ENCODE measurements at regions not wholly inside any gene's neighbourhood (a gene's known extent, or its start where the extent isn't known, plus 50 kb on each side); places are given as distances from the start of the nearest gene placed in this dataset.

GRCh38 chr1:5571438-5571837 is 420.8 kb downstream of the NPHP4 start:
- in situ Hi-C loops (cut with MboI; ENCODE audit: low pct_unique_long_range_greater_than_20kb in 2 of 9, low sequenced_read_pairs in 9 of 9, unreplicated experiment in 9 of 9), result no loop called here
- WGBS, 10 experiments, result 55 to 100% (median 75%) methylated on average over 1 to 4 of the region's 5 CpGs; no CpG with 5 or more reads in 6 of the 10 experiments
- H3K4me3 ChIP-seq, result no peak overlapping the region
- no peaks in the 10 kb centered on the region for H3K4me1 ChIP-seq (replicated peaks in 1 of 2)
- no peak overlapping the region for H3K27ac ChIP-seq
- ATAC-seq (replicated peaks in 6 of 8), result no peak

- ATAC-seq (replicated peaks in 6 of 8), result no peak
- in situ Hi-C loops (cut with MboI; ENCODE audit: low pct_unique_long_range_greater_than_20kb in 2 of 9, low sequenced_read_pairs in 9 of 9, unreplicated experiment in 9 of 9), result no loop called here
- H3K4me1 ChIP-seq (replicated peaks in 1 of 2), result no peaks in the 10 kb centered on the region
- 0 to 55% (median 25%) methylated on average over 1 to 2 of the region's 2 CpGs; no CpG with 5 or more reads in 1 of the 10 experiments for WGBS, 10 experiments
- H3K4me3 ChIP-seq, result no peak overlapping the region
- no peak overlapping the region for H3K27ac ChIP-seq
These were observed 421.3 kb downstream of the NPHP4 start for GRCh38 chr1:5570931-5571330.

- 0 to 67% (median 25%) methylated on average over 2 to 6 of the region's 6 CpGs; no CpG with 5 or more reads in 1 of the 10 experiments for WGBS, 10 experiments
- Histone ChIP-seq H3K4me3 (no peak overlapping the region), H3K27ac (no peak overlapping the region), H3K4me1 (replicated peaks in 1 of 2) (no peaks in the 10 kb centered on the region)
- in situ Hi-C loops (cut with MboI; ENCODE audit: low pct_unique_long_range_greater_than_20kb in 2 of 9, low sequenced_read_pairs in 9 of 9, unreplicated experiment in 9 of 9), result no loop called here
- ATAC-seq (replicated peaks in 6 of 8), result no peak
These were observed 423.9 kb downstream of the NPHP4 start for GRCh38 chr1:5568321-5568720.

- 0 to 53% (median 32%) methylated on average over 2 to 3 of the region's 3 CpGs; no CpG with 5 or more reads in 1 of the 10 experiments for WGBS, 10 experiments
These were observed 424.4 kb downstream of the NPHP4 start for GRCh38 chr1:5567839-5568238.

GRCh38 chr1:5566924-5567323 is 425.3 kb downstream of the NPHP4 start:
- Histone ChIP-seq H3K4me1 (replicated peaks in 1 of 2) (no peaks in the 10 kb centered on the region), H3K4me3 (no peak overlapping the region), H3K27ac (no peak overlapping the region)
- in situ Hi-C loops (cut with MboI; ENCODE audit: low pct_unique_long_range_greater_than_20kb in 2 of 9, low sequenced_read_pairs in 9 of 9, unreplicated experiment in 9 of 9), result no loop called here
- no peak for ATAC-seq (replicated peaks in 6 of 8)
- WGBS, 10 experiments, result 14 to 80% (median 48%) methylated on average over 1 to 4 of the region's 4 CpGs; no CpG with 5 or more reads in 5 of the 10 experiments

More at GRCh38 chr1:5567839-5568238, 424.4 kb downstream of the NPHP4 start:
- in situ Hi-C loops (cut with MboI; ENCODE audit: low pct_unique_long_range_greater_than_20kb in 2 of 9, low sequenced_read_pairs in 9 of 9, unreplicated experiment in 9 of 9), result no loop called here
- no peak overlapping the region for H3K4me3 ChIP-seq
- ATAC-seq (replicated peaks in 6 of 8), result no peak
- H3K4me1 ChIP-seq (replicated peaks in 1 of 2), result no peaks in the 10 kb centered on the region
- no peak overlapping the region for H3K27ac ChIP-seq

GRCh38 chr1:5565281-5566125 is 426.7 kb downstream of the NPHP4 start:
- in situ Hi-C loops (cut with MboI; ENCODE audit: low pct_unique_long_range_greater_than_20kb in 2 of 9, low sequenced_read_pairs in 9 of 9, unreplicated experiment in 9 of 9), result no loop called here
- Histone ChIP-seq H3K4me1 (replicated peaks in 1 of 2) (no peaks in the 10 kb centered on the region), H3K27ac (no peak overlapping the region), H3K4me3 (no peak overlapping the region)
- ATAC-seq (replicated peaks in 6 of 8), result no peak
- 4 to 49% (median 24%) methylated on average over 2 to 15 of the region's 19 CpGs; no CpG with 5 or more reads in 1 of the 10 experiments for WGBS, 10 experiments

GRCh38 chr1:5564578-5565257 is 427.5 kb downstream of the NPHP4 start:
- in situ Hi-C loops (cut with MboI; ENCODE audit: low pct_unique_long_range_greater_than_20kb in 2 of 9, low sequenced_read_pairs in 9 of 9, unreplicated experiment in 9 of 9), result no loop called here
- no peak for ATAC-seq (replicated peaks in 6 of 8)
- Histone ChIP-seq H3K27ac (no peak overlapping the region), H3K4me3 (no peak overlapping the region), H3K4me1 (replicated peaks in 1 of 2) (no peaks in the 10 kb centered on the region)
- 0 to 77% (median 56%) methylated on average over 1 to 9 of the region's 10 CpGs; no CpG with 5 or more reads in 2 of the 10 experiments for WGBS, 10 experiments

- Histone ChIP-seq H3K4me3 (no peak overlapping the region), H3K27ac (no peak overlapping the region), H3K4me1 (replicated peaks in 1 of 2) (no peaks in the 10 kb centered on the region)
- WGBS, 10 experiments, result 0 to 73% (median 61%) methylated on average over 2 to 14 of the region's 14 CpGs; no CpG with 5 or more reads in 4 of the 10 experiments
- in situ Hi-C loops (cut with MboI; ENCODE audit: low pct_unique_long_range_greater_than_20kb in 2 of 9, low sequenced_read_pairs in 9 of 9, unreplicated experiment in 9 of 9), result no loop called here
- ATAC-seq (replicated peaks in 6 of 8), result no peak
These were observed 428.2 kb downstream of the NPHP4 start for GRCh38 chr1:5563861-5564577.

GRCh38 chr1:5562769-5563168 is 429.5 kb downstream of the NPHP4 start:
- Histone ChIP-seq H3K27ac (no peak overlapping the region), H3K4me1 (replicated peaks in 1 of 2) (no peaks in the 10 kb centered on the region), H3K4me3 (no peak overlapping the region)
- WGBS, 10 experiments, result 0 to 71% (median 17%) methylated on average over 1 to 4 of the region's 4 CpGs; no CpG with 5 or more reads in 3 of the 10 experiments
- no peak for ATAC-seq (replicated peaks in 6 of 8)
- in situ Hi-C loops (cut with MboI; ENCODE audit: low pct_unique_long_range_greater_than_20kb in 2 of 9, low sequenced_read_pairs in 9 of 9, unreplicated experiment in 9 of 9), result no loop called here

- 0 to 76% (median 53%) methylated on average over 1 to 2 of the region's 3 CpGs; no CpG with 5 or more reads in 3 of the 10 experiments for WGBS, 10 experiments
- ATAC-seq (replicated peaks in 6 of 8), result no peak
- Histone ChIP-seq H3K4me1 (replicated peaks in 1 of 2) (no peaks in the 10 kb centered on the region), H3K4me3 (no peak overlapping the region), H3K27ac (no peak overlapping the region)
- in situ Hi-C loops (cut with MboI; ENCODE audit: low pct_unique_long_range_greater_than_20kb in 2 of 9, low sequenced_read_pairs in 9 of 9, unreplicated experiment in 9 of 9), result no loop called here
These were observed 429.9 kb downstream of the NPHP4 start for GRCh38 chr1:5562331-5562730.

- 0 to 100% (median 43%) methylated on average over 2 of the region's 2 CpGs for WGBS, 10 experiments
- ATAC-seq (replicated peaks in 6 of 8), result no peak
- in situ Hi-C loops (cut with MboI; ENCODE audit: low pct_unique_long_range_greater_than_20kb in 2 of 9, low sequenced_read_pairs in 9 of 9, unreplicated experiment in 9 of 9), result no loop called here
These were observed 433.1 kb downstream of the NPHP4 start for GRCh38 chr1:5559078-5559477.

GRCh38 chr1:5555853-5556252 is 436.4 kb downstream of the NPHP4 start:
- H3K27ac ChIP-seq, result no peak overlapping the region
- no peak for ATAC-seq (replicated peaks in 6 of 8)
- WGBS, 10 experiments, result 0 to 83% (median 70%) methylated on average over 1 to 9 of the region's 9 CpGs; no CpG with 5 or more reads in 2 of the 10 experiments
- no peaks in the 10 kb centered on the region for H3K4me1 ChIP-seq (replicated peaks in 1 of 2)
- H3K4me3 ChIP-seq, result no peak overlapping the region
- in situ Hi-C loops (cut with MboI; ENCODE audit: low pct_unique_long_range_greater_than_20kb in 2 of 9, low sequenced_read_pairs in 9 of 9, unreplicated experiment in 9 of 9), result no loop called here

More at GRCh38 chr1:5559078-5559477, 433.1 kb downstream of the NPHP4 start:
- Histone ChIP-seq H3K27ac (no peak overlapping the region), H3K4me1 (replicated peaks in 1 of 2) (no peaks in the 10 kb centered on the region), H3K4me3 (no peak overlapping the region)

- WGBS, 10 experiments, result 0 to 76% (median 61%) methylated on average over 1 to 5 of the region's 5 CpGs
- Histone ChIP-seq H3K4me1 (replicated peaks in 1 of 2) (no peaks in the 10 kb centered on the region), H3K4me3 (no peak overlapping the region), H3K27ac (no peak overlapping the region)
- ATAC-seq (replicated peaks in 6 of 8), result no peak
- in situ Hi-C loops (cut with MboI; ENCODE audit: low pct_unique_long_range_greater_than_20kb in 2 of 9, low sequenced_read_pairs in 9 of 9, unreplicated experiment in 9 of 9), result no loop called here
These were observed 437.4 kb downstream of the NPHP4 start for GRCh38 chr1:5554784-5555183.
